ENCODE measurements at regions not wholly inside any gene's neighbourhood (a gene's known extent, or its start where the extent isn't known, plus 50 kb on each side); places are given as distances from the start of the nearest gene placed in this dataset.

DNA sequence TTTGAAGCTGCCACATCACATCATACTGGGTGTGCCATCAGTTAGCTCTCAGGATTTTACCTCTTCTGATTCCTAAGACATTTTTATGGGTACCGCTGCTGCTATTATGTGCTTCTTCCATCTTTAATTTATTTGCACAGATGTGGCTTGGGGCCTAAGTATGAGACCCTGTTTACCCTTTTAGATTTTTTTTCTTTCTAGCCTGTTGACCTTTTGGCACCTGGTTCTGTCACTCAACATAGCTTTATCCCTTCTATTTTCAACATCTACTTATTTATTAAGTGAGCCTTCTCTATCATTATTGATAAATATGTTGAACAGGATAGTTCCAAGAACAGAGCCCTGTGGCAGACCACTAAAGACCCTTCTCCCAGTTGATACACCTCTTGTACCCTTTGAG lies 57.0 kb downstream of the TET3 start:
- no peak for TF ChIP-seq CTCF (IDR thresholded peaks at IDR 0.05)
- no peak overlapping the region for H3K4me3 ChIP-seq
- no peaks in the 10 kb centered on the region for H3K9me3 ChIP-seq
- intact Hi-C loops (cut with DNase I; ENCODE audit: low total_unique reads), result no loop called here
- H3K36me3 ChIP-seq, result peaks cover 0 to 6% (median 2%) of the 10 kb centered on the region in 3 donors
- no peaks in the 10 kb centered on the region for H3K27me3 ChIP-seq
- H3K27ac ChIP-seq, result no peak overlapping the region
- H3K4me1 ChIP-seq, result no peaks in the 10 kb centered on the region
- no peak for DNase-seq

- H3K27ac ChIP-seq, result no peak overlapping the region
- intact Hi-C loops (cut with DNase I; ENCODE audit: low total_unique reads), result no loop called here
- H3K27me3 ChIP-seq, result no peaks in the 10 kb centered on the region
These were observed 57.9 kb downstream of the TET3 start for GRCh38 chr2:74042606-74043005.

DNA sequence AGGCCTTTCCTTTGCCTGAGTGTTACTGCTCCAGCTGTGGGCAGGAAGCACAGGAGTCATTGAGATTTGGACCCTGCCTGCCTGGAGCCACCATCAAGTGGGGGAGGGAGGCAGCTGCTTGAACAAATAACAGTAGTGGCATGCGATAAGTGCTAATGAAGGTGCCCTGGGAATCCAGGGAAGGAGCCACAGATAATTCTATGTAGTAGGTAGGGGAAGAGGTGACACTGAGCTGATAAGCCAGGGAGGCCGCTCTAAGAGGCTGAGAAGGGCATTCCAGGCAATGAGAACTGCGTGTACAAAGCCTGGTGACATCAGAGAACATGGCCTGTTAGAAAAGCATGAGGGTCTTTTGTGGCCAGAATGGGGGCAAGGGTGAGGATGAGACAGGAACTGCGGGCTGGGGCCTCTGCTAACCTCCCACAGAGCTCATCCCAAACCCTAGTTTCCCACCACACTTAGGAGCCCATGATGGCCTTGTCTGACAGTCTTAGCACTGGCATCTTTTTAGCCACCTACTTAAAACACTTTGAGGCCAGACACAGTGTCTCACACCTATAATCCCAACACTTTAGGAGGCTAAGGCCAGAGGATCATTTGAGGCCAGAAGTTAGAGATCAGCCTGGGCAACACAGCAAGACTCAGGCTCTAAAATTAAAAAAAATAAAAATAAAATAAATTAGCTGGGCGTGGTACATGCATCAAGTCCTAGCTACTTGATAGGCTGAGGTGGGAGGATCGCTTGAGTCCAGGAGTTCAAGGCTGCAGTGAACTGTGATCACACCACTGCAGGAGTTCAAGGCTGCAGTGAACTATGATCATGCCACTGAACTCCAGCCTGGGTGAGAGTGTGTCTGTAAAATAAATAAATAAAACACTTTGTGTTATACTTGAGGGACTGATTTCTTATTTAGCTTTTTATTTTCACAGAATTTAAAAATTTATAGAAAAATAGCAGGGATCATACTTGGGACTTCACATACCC lies 58.9 kb downstream of the TET3 start:
- Histone ChIP-seq H3K27ac (no peak overlapping the region), H3K27me3 (no peaks in the 10 kb centered on the region), H3K9me3 (no peaks in the 10 kb centered on the region), H3K4me3 (no peak overlapping the region), H3K36me3 (peaks cover 0 to 22% (median 14%) of the 10 kb centered on the region in 3 donors), H3K4me1 (no peaks in the 10 kb centered on the region)
- no peak for TF ChIP-seq CTCF (IDR thresholded peaks at IDR 0.05)
- DNase-seq, result no peak
- intact Hi-C loops (cut with DNase I; ENCODE audit: low total_unique reads), result no loop called here

More at GRCh38 chr2:74042606-74043005, 57.9 kb downstream of the TET3 start:
- H3K4me3 ChIP-seq, result no peak overlapping the region
- no peaks in the 10 kb centered on the region for H3K4me1 ChIP-seq
- H3K9me3 ChIP-seq, result no peaks in the 10 kb centered on the region
- no peak for TF ChIP-seq CTCF (IDR thresholded peaks at IDR 0.05)
- H3K36me3 ChIP-seq, result peaks cover 0 to 15% (median 11%) of the 10 kb centered on the region in 3 donors
- no peak for DNase-seq

- no peak for TF ChIP-seq CTCF (IDR thresholded peaks at IDR 0.05)
- no peak overlapping the region for H3K27ac ChIP-seq
- H3K4me1 ChIP-seq, result no peaks in the 10 kb centered on the region
- intact Hi-C loops (cut with DNase I; ENCODE audit: low total_unique reads), result no loop called here
- H3K9me3 ChIP-seq, result no peaks in the 10 kb centered on the region
- H3K4me3 ChIP-seq, result no peak overlapping the region
- no peaks in the 10 kb centered on the region for H3K27me3 ChIP-seq
- peaks cover 0 to 22% (median 14%) of the 10 kb centered on the region in 3 donors for H3K36me3 ChIP-seq
- no peak for DNase-seq
These were observed 60.3 kb downstream of the TET3 start for GRCh38 chr2:74044999-74045398.

DNA sequence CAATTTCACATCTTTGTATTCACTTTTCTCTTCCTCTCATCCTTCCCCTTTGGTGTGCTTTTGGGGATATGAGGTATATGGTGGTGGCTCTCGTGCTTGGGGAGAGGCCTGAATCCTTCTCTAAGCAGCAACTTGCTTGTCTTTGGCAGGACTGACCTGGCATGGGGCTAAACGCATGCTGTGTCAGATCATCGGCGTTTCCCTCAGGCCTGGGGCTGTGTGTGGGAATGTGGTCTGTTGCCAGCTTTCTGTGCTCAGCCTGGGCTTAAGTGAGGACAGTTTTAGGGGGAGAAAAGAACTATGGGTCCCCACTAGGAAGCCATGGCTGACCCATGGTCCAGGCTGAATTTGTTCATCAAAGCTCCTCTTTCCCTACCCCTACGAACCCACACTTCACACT lies 60.7 kb downstream of the TET3 start:
- Histone ChIP-seq H3K27ac (no peak overlapping the region), H3K4me3 (no peak overlapping the region), H3K9me3 (no peaks in the 10 kb centered on the region), H3K36me3 (peaks cover 0 to 22% (median 14%) of the 10 kb centered on the region in 3 donors), H3K4me1 (no peaks in the 10 kb centered on the region), H3K27me3 (no peaks in the 10 kb centered on the region)
- DNase-seq, result no peak
- TF ChIP-seq CTCF (IDR thresholded peaks at IDR 0.05), result no peak
- intact Hi-C loops (cut with DNase I; ENCODE audit: low total_unique reads), result no loop called here
